Neural cell (in vitro differentiated cells): ENCODE measurements at regions not wholly inside any gene's neighbourhood (a gene's known extent, or its start where the extent isn't known, plus 50 kb on each side); places are given as distances from the start of the nearest gene placed in this dataset.

Experiments
- H2AFZ ChIP-seq: fragments of 200-600, 300-800 bp; sonication (generic), shearing (Covaris generic); 2 replicates; pipeline ENCODE4 v1.6.0; 2014; ENCODE audit warnings: low read depth, mild to moderate bottlenecking, antibody characterized with exemption, low read length, moderate library complexity
- H3F3A ChIP-seq: fragments of 200-600 bp; shearing (Covaris generic); 2 replicates; pipeline ENCODE4 v1.6.1; 2016; ENCODE audit warnings: mild to moderate bottlenecking, moderate library complexity, mixed read lengths, antibody characterized with exemption, low read length; ENCODE audit not compliant: insufficient read depth, poor library complexity, severe bottlenecking
- H3K27ac ChIP-seq: fragments of 200-600, 300-800 bp; sonication (generic), shearing (Covaris generic); 2 replicates; pipeline ENCODE4 v1.5.1; 2014; ENCODE audit warnings: mild to moderate bottlenecking, low read length, moderate library complexity
- H3K27me3 ChIP-seq: fragments of 300-800, 200-600 bp; sonication (generic), shearing (Covaris generic); 2 replicates; pipeline ENCODE4 v1.6.0; 2014; ENCODE audit warnings: mild to moderate bottlenecking, low read depth, low read length, moderate library complexity; ENCODE audit not compliant: insufficient read depth
- H3K36me3 ChIP-seq: fragments of 300-800, 200-600 bp; sonication (generic), shearing (Covaris generic); 2 replicates; pipeline ENCODE4 v1.5.1; 2014; ENCODE audit warnings: mild to moderate bottlenecking, antibody characterized with exemption, low read length, moderate library complexity; ENCODE audit not compliant: insufficient read depth
- H3K4me2 ChIP-seq: fragments of 300-800, 200-600 bp; sonication (generic), shearing (Covaris generic); 2 replicates; pipeline ENCODE4 v1.6.0; 2014; ENCODE audit warnings: mild to moderate bottlenecking, low read length
- H3K4me3 ChIP-seq: fragments of 300-800, 200-600 bp; sonication (generic), shearing (Covaris generic); 2 replicates; pipeline ENCODE4 v1.5.1; 2014; ENCODE audit warnings: mild to moderate bottlenecking, low read length, moderate library complexity
- H3K79me2 ChIP-seq: fragments of 200-600 bp; shearing (Covaris generic); replicated peaks from 2 replicates; pipeline ENCODE4 v1.6.0; 2014; ENCODE audit warnings: mild to moderate bottlenecking, low read length, moderate library complexity; ENCODE audit not compliant: insufficient read depth
- H3K9ac ChIP-seq: fragments of 300-800, 200-600 bp; sonication (generic), shearing (Covaris generic); 2 replicates; pipeline ENCODE4 v1.6.1; 2016; ENCODE audit warnings: mild to moderate bottlenecking, low read length, mixed read lengths
- H3K9me2 ChIP-seq: fragments of 200-600 bp; shearing (Covaris generic); 2 replicates; pipeline ENCODE4 v1.6.1; 2016; ENCODE audit warnings: mild to moderate bottlenecking, low read length, mixed read lengths; ENCODE audit not compliant: insufficient read depth
- H3K9me3 ChIP-seq: fragments of 200-600, 300-800 bp; sonication (generic), shearing (Covaris generic); 2 replicates; pipeline ENCODE4 v1.6.1; 2016; ENCODE audit warnings: mild to moderate bottlenecking, mixed run types, low read length, moderate library complexity, mixed read lengths
- H4K20me1 ChIP-seq: fragments of 200-600 bp; shearing (Covaris generic); 2 replicates; pipeline ENCODE4 v1.6.1; 2016; ENCODE audit warnings: mild to moderate bottlenecking, mixed run types; ENCODE audit not compliant: insufficient read depth
- EP300 ChIP-seq: fragments of 450-650 bp; conservative IDR thresholded peaks from 2 replicates; pipeline ENCODE4 v1.6.1; 2014; ENCODE audit warnings: antibody characterized with exemption, mild to moderate bottlenecking, moderate library complexity; ENCODE audit not compliant: poor library complexity, severe bottlenecking
- EZH2 ChIP-seq: fragments of 200-600, 300-800 bp; shearing (Covaris generic), sonication (generic); IDR thresholded peaks from 2 replicates; pipeline ENCODE4 v1.6.1; 2014; ENCODE audit warnings: antibody characterized with exemption, low read length, borderline replicate concordance, mild to moderate bottlenecking; ENCODE audit not compliant: insufficient read depth, poor library complexity, severe bottlenecking
- MXI1 ChIP-seq: fragments of 450-650 bp; conservative IDR thresholded peaks from 2 replicates; pipeline ENCODE4 v1.6.1; 2014; ENCODE audit warnings: antibody characterized with exemption, mild to moderate bottlenecking; ENCODE audit not compliant: poor library complexity, severe bottlenecking
- POLR2AphosphoS5 ChIP-seq: IDR thresholded peaks from 2 replicates; pipeline ENCODE4 v1.6.1; 2012
- RAD21 ChIP-seq: fragments of 450-650 bp; conservative IDR thresholded peaks from 2 replicates; pipeline ENCODE4 v1.6.1; 2014; ENCODE audit warnings: antibody characterized with exemption, mild to moderate bottlenecking, moderate library complexity
- SMC3 ChIP-seq: fragments of 450-650 bp; conservative IDR thresholded peaks from 2 replicates; pipeline ENCODE4 v1.6.1; 2014; ENCODE audit warnings: antibody characterized with exemption, mild to moderate bottlenecking, moderate library complexity; ENCODE audit not compliant: poor library complexity
- TAF1 ChIP-seq: IDR thresholded peaks from 2 replicates; pipeline ENCODE4 v1.6.1; 2012; ENCODE audit warnings: low read depth
- TF ChIP-seq, protein P1 (sequence below): IDR thresholded peaks from 2 replicates; pipeline ENCODE4 v1.6.1; 2012; ENCODE audit warnings: borderline replicate concordance
- TF ChIP-seq, protein P2 (sequence below): fragments of 450-650 bp; IDR thresholded peaks from 2 replicates; pipeline ENCODE4 v1.5.1; 2014; ENCODE audit warnings: antibody characterized with exemption, mild to moderate bottlenecking, moderate library complexity; ENCODE audit not compliant: poor library complexity, severe bottlenecking

DNA sequence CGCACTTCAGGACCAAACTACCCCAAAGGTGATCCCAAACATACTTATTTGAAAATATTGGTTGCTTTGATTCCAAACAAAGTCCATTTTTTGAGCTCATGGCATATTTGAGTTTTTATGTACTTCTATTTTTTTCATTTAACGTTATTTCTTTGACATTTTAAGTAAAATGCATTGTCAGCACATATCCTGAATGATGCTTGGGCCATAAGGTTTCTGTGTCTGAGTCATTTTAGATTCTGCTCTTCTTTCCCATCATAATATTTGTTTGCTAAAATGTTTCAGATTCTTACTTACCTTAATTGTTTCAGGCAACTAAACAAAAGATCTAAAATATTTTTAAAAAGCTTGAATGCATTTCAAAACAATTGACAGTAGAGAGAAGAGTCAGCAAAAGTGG lies 998.2 kb downstream of the REEP3 start:
- no peaks in the 10 kb centered on the region for H3K9me3 ChIP-seq
- H3K79me2 ChIP-seq, result no peaks in the 10 kb centered on the region
- H3K4me2 ChIP-seq, result no peak overlapping the region
- TF ChIP-seq MXI1 (no peak), SMC3 (no peak), EP300 (no peak), POLR2AphosphoS5 (no peak), EZH2 (no peak), RAD21 (no peak), TAF1 (no peak)
- TF ChIP-seq, protein P1, sequence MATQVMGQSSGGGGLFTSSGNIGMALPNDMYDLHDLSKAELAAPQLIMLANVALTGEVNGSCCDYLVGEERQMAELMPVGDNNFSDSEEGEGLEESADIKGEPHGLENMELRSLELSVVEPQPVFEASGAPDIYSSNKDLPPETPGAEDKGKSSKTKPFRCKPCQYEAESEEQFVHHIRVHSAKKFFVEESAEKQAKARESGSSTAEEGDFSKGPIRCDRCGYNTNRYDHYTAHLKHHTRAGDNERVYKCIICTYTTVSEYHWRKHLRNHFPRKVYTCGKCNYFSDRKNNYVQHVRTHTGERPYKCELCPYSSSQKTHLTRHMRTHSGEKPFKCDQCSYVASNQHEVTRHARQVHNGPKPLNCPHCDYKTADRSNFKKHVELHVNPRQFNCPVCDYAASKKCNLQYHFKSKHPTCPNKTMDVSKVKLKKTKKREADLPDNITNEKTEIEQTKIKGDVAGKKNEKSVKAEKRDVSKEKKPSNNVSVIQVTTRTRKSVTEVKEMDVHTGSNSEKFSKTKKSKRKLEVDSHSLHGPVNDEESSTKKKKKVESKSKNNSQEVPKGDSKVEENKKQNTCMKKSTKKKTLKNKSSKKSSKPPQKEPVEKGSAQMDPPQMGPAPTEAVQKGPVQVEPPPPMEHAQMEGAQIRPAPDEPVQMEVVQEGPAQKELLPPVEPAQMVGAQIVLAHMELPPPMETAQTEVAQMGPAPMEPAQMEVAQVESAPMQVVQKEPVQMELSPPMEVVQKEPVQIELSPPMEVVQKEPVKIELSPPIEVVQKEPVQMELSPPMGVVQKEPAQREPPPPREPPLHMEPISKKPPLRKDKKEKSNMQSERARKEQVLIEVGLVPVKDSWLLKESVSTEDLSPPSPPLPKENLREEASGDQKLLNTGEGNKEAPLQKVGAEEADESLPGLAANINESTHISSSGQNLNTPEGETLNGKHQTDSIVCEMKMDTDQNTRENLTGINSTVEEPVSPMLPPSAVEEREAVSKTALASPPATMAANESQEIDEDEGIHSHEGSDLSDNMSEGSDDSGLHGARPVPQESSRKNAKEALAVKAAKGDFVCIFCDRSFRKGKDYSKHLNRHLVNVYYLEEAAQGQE, result no peak
- TF ChIP-seq, protein P2, sequence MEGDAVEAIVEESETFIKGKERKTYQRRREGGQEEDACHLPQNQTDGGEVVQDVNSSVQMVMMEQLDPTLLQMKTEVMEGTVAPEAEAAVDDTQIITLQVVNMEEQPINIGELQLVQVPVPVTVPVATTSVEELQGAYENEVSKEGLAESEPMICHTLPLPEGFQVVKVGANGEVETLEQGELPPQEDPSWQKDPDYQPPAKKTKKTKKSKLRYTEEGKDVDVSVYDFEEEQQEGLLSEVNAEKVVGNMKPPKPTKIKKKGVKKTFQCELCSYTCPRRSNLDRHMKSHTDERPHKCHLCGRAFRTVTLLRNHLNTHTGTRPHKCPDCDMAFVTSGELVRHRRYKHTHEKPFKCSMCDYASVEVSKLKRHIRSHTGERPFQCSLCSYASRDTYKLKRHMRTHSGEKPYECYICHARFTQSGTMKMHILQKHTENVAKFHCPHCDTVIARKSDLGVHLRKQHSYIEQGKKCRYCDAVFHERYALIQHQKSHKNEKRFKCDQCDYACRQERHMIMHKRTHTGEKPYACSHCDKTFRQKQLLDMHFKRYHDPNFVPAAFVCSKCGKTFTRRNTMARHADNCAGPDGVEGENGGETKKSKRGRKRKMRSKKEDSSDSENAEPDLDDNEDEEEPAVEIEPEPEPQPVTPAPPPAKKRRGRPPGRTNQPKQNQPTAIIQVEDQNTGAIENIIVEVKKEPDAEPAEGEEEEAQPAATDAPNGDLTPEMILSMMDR, result no peak
- no peaks in the 10 kb centered on the region for H3K27me3 ChIP-seq
- H3K9me2 ChIP-seq, result no peaks in the 10 kb centered on the region
- H3K27ac ChIP-seq, result no peak overlapping the region
- H3F3A ChIP-seq, result no peaks in the 10 kb centered on the region
- H4K20me1 ChIP-seq, result no peaks in the 10 kb centered on the region
- no peak overlapping the region for H3K9ac ChIP-seq
- H3K36me3 ChIP-seq, result no peaks in the 10 kb centered on the region
- H3K4me3 ChIP-seq, result no peak overlapping the region
- no peak overlapping the region for H2AFZ ChIP-seq

DNA sequence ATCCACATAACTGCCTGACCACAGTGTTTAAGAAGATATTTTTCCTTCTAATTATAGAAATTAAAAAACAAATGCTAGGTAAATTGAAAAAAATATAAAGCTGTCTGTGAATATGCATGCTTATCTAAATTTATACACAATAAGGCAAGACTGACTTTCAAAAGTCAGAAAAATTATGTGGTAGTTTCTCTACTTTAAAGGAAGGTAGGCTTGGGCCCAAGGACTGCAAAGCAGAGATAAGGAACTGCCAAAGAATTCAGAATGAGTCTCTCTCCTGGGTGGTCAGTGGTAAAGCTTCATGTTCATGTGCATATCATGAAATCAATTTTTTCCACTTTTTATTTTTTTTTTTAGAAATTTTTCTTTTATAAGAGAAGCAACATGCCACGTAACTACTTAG lies 998.6 kb downstream of the REEP3 start:
- H3K27me3 ChIP-seq, result no peaks in the 10 kb centered on the region
- no peaks in the 10 kb centered on the region for H4K20me1 ChIP-seq
- no peak overlapping the region for H3K4me3 ChIP-seq
- H3K4me2 ChIP-seq, result no peak overlapping the region
- H3K9me3 ChIP-seq, result no peaks in the 10 kb centered on the region
- no peak overlapping the region for H3K9ac ChIP-seq
- no peak overlapping the region for H3K27ac ChIP-seq
- H3K9me2 ChIP-seq, result no peaks in the 10 kb centered on the region
- H3K79me2 ChIP-seq, result no peaks in the 10 kb centered on the region
- H2AFZ ChIP-seq, result no peak overlapping the region
- no peaks in the 10 kb centered on the region for H3F3A ChIP-seq
- no peaks in the 10 kb centered on the region for H3K36me3 ChIP-seq
- TF ChIP-seq SMC3 (no peak), TAF1 (no peak), EP300 (no peak), RAD21 (no peak), MXI1 (no peak), POLR2AphosphoS5 (no peak), EZH2 (no peak)
- TF ChIP-seq, protein P2, result no peak
- TF ChIP-seq, protein P1, result no peak
